A172 (cell line): ENCODE measurements at regions not wholly inside any gene's neighbourhood (a gene's known extent, or its start where the extent isn't known, plus 50 kb on each side); places are given as distances from the start of the nearest gene placed in this dataset.

Experiments
- DNase-seq: peaks from one replicate; pipeline ENCODE4 v3.0.0-alpha.2; 2015; ENCODE audit warnings: low spot score

DNA sequence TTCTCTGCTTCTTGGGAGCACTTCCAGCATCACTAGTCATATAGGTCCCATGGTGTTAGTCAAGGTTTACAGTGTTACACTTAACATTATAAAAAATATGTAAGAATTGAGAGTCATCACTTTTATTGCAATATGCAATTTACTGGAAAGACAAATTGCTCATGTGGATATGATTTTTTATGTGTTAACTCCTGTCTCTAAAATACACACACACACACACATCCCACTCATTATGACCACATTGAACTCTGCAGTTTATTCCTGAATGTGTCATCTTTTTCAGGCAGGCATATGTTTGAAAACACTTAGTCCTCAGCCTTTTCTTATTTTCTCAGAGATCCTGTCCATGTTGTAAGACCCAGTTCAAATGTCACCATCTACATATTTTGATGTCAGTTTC, 148.5 kb upstream of the MRPS30 start:
- no peak for DNase-seq

- no peak for DNase-seq
Measured at GRCh38 chr5:44659334-44659733, 149.4 kb upstream of the MRPS30 start.

GRCh38 chr5:44652674-44653073, 156.1 kb upstream of the MRPS30 start:
- DNase-seq, result no peak

DNA sequence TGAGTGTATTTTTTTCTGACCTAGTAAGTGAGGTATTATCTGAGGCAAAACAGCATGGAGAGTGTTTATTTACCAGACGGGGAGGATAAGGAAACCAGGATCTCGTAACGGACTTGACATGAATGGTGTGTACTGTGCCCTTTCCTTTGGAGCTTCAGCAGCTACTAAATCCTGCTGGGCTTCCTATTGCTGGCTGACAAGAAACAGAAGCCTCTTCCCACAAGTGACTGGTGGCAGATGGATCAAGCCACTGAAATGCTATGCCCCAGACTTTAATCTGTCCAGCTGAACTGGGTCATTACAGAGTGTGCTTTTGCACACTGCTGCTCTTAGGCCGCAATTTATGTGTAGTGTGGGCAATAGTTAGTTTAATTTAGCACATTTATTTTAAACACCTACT, 162.7 kb upstream of the MRPS30 start:
- DNase-seq, result no peak

GRCh38 chr5:44645502-44645901, 163.2 kb upstream of the MRPS30 start:
- DNase-seq, result no peak

DNA sequence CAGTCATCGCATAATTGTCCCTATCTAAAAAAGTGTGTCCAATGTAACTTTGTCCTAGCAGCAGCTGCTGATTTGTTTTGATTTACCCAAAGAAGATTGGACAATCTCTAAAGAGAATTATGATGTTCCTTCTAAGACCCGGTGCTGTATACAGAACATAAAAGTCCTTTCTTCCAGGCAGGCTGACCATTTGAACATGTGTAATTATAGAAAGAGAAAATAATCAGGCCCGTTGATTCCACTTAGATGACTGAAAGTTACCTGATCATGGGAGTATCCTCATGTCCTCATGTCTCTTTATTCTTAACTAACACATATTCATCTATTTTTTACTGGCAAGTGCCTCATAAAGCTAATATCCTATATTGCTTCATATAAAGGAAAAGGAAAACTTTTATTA, 164.1 kb upstream of the MRPS30 start:
- DNase-seq, result no peak

GRCh38 chr5:44641820-44642219, 166.9 kb upstream of the MRPS30 start:
- no peak for DNase-seq

GRCh38 chr5:44640945-44641456, 167.7 kb upstream of the MRPS30 start:
- no peak for DNase-seq

- DNase-seq, result no peak
Measured at GRCh38 chr5:44637916-44638869, 170.6 kb upstream of the MRPS30 start.

- no peak for DNase-seq
Measured at GRCh38 chr5:44632344-44632743, 176.4 kb upstream of the MRPS30 start.

DNA sequence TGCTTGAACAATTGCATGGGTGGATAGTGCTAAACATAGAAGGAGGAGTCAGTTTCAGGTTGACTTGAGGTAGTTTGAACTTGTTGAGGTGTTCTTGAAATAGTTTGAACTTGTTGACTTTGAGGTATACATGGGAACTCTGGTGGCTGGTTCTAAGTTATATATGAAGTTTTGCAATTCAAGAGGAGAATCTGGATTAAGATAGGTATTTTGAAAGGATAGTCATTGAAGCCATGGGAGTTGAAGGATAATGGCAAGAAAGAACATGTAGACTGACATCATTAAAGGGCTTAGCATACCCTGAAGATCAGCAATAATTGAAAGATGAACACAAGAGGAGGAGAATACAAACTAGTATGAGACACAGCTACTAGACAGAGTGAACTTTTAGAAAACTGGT, 181.9 kb upstream of the MRPS30 start:
- no peak for DNase-seq

DNA sequence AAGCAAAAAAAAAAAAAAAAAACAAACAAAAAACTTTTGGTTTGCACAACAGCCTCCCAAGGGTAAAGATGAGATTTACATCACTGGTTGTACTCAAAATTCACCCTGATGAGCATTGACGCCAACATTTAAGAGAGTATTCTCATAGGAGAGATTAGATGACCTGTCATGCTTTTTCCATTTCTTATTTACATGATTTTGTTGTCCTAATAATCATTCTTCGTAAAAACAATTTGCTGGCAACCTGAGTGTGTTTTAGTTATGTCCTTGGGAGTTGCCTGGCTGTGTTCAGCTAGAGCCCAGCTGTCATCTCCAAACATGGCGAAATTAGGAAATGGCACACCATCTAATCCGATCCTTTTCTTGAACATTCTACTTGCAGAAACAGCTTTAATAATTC, 186.4 kb upstream of the MRPS30 start:
- no peak for DNase-seq

GRCh38 chr5:44619875-44620610, 188.7 kb upstream of the MRPS30 start:
- DNase-seq, result no peak

GRCh38 chr5:44614845-44615244, 193.9 kb upstream of the MRPS30 start:
- no peak for DNase-seq

GRCh38 chr5:44613936-44614335, 194.8 kb upstream of the MRPS30 start:
- no peak for DNase-seq

GRCh38 chr5:44605926-44606325, 202.8 kb upstream of the MRPS30 start:
- no peak for DNase-seq

- DNase-seq, result no peak
Measured at GRCh38 chr5:44603496-44604272, 205.1 kb upstream of the MRPS30 start.

- no peak for DNase-seq
Measured at GRCh38 chr5:44574678-44575077, 185.5 kb upstream of the FGF10 start.

DNA sequence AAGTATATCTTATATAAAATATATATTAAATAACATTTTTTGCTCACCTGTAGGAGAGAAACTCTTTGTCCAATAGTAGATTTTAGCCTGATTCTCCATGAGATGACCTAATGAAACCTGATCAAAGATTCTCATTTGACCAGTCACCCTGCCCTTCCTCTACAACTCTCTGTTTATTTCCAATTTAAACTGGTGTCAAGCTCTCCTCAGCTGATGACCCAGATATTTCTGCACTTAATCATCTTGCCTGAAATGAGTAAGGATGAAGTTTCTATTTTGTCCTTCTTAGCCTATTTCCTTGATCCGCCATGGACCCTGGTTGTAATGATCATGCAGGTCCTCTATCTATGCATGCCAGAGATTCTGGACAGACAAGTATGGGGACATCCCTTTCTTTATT, 179.3 kb upstream of the FGF10 start:
- DNase-seq, result no peak

GRCh38 chr5:44565902-44566301, 176.7 kb upstream of the FGF10 start:
- DNase-seq, result no peak

GRCh38 chr5:44565360-44565759, 176.1 kb upstream of the FGF10 start:
- no peak for DNase-seq

DNA sequence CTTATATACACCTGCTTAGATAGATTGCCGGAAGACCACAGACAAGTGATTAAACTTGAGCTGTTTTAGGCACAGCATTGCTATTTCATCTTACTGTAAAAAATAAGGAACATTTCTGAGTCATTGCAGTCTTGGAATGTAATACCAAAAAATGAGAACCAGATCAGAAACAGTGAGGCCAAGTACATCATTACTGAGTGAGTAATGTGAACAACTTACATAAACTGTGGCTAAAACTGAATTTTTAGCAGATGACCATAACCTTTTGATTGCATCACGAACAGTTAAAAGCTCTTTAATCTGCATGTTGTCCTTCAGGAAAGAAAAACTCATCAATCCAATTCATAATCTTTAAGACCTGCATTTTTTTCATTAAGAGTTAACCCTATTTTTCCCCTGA, 157.1 kb upstream of the FGF10 start:
- no peak for DNase-seq
